ENCODE measurements at regions not wholly inside any gene's neighbourhood (a gene's known extent, or its start where the extent isn't known, plus 50 kb on each side); places are given as distances from the start of the nearest gene placed in this dataset.

GRCh38 chr13:62524498-62524897, 1108.8 kb upstream of the PCDH20 start:
- H3K4me1 Mint-ChIP-seq, result peaks cover 25 to 33% of the 10 kb centered on the region in 2 experiments
- H3K4me3 Mint-ChIP-seq, result no peak overlapping the region
- no peaks in the 10 kb centered on the region for H3K9me3 ChIP-seq (ENCODE audit: control insufficient read depth, low read depth, low read length)
- no peak overlapping the region for H4K8ac ChIP-seq (replicated peaks; ENCODE audit: insufficient read length, low read depth, low read length)
- no peak overlapping the region for H3K14ac ChIP-seq (ENCODE audit: insufficient read depth, low read length)
- DNase-seq, result no peak
- no peak overlapping the region for H3K4me2 ChIP-seq (ENCODE audit: insufficient read depth, insufficient read length, low read length)
- H2BK20ac ChIP-seq (ENCODE audit: low read depth, low read length, poor library complexity, severe bottlenecking), result no peak overlapping the region
- no peak overlapping the region for H2BK5ac ChIP-seq (ENCODE audit: insufficient read length, low read length)
- no peak overlapping the region for H3K56ac ChIP-seq (ENCODE audit: insufficient read length, low read depth, low read length)
- peak overlapping the region; percentile 49 for H3K27ac ChIP-seq (ENCODE audit: insufficient read length, low read depth, low read length)
- no peak overlapping the region for H2BK12ac ChIP-seq (ENCODE audit: insufficient read length, low read depth, low read length)
- H4K5ac ChIP-seq (ENCODE audit: insufficient read length, low read depth, low read length), result no peak overlapping the region
- no peak for TF ChIP-seq CTCF (conservative IDR thresholded peaks at IDR 0.05)
- H3K9ac ChIP-seq (ENCODE audit: extremely low read depth, insufficient read length, low read length), result no peak overlapping the region
- H3K18ac ChIP-seq (ENCODE audit: insufficient read length, low read depth, low read length), result no peak overlapping the region
- no peaks in the 10 kb centered on the region for H3K27me3 Mint-ChIP-seq (ENCODE audit: low read depth)
- no peaks in the 10 kb centered on the region for H3K23me2 ChIP-seq (ENCODE audit: insufficient read length, low read depth, low read length, poor library complexity, severe bottlenecking)
- no peak overlapping the region for H3T11ph ChIP-seq (ENCODE audit: low read length)
- H2BK15ac ChIP-seq (ENCODE audit: low read depth, low read length), result no peak overlapping the region
- 0 out of 7 replicates have a peak, but pooled peaks cover 0 to 1% (median 0%) of the 10 kb centered on the region in 3 experiments for H3K36me3 Mint-ChIP-seq (ENCODE audit: insufficient read depth in 1 of 3, low read depth in 3 of 3)
- H3K9me3 Mint-ChIP-seq, result peaks cover 0 to 3% of the 10 kb centered on the region in 2 experiments; a peak in 1 of 5 replicates
- H3K4me1 ChIP-seq (ENCODE audit: insufficient read depth, low read length), result no peaks in the 10 kb centered on the region; the same call in 1 of the 2 replicates
- H3K79me1 ChIP-seq (ENCODE audit: insufficient read depth, low read depth, low read length, poor library complexity, severe bottlenecking), result no peaks in the 10 kb centered on the region
- no peak overlapping the region for H2BK120ac ChIP-seq (ENCODE audit: low read depth, low read length, poor library complexity, severe bottlenecking)
- H2AFZ ChIP-seq (ENCODE audit: low read length), result no peak overlapping the region
- H4K91ac ChIP-seq (ENCODE audit: insufficient read length, low read depth, low read length), result no peak overlapping the region
- H3K4ac ChIP-seq (ENCODE audit: low read depth, low read length), result no peak overlapping the region
- no peak overlapping the region for H2AK5ac ChIP-seq (ENCODE audit: insufficient read length, low read length)
- H3K23ac ChIP-seq (ENCODE audit: insufficient read length, low read depth, low read length), result no peak overlapping the region
- H3K27me3 ChIP-seq (ENCODE audit: insufficient read depth, low read length), result no peaks in the 10 kb centered on the region
- no peaks in the 10 kb centered on the region for H4K20me1 ChIP-seq (ENCODE audit: control insufficient read depth, insufficient read depth, insufficient read length)
- H3K79me2 ChIP-seq (ENCODE audit: insufficient read depth, low read length), result no peaks in the 10 kb centered on the region
- H3K27ac Mint-ChIP-seq, result peak overlapping the region in 2 of 3 experiments; percentile 89 to 100; a peak in 5 of 7 replicates
- WGBS (ENCODE audit: extremely low coverage, insufficient read length, low lambda C conversion rate), result no CpG with 5 or more reads among the region's 1 CpG
